ENCODE measurements at regions not wholly inside any gene's neighbourhood (a gene's known extent, or its start where the extent isn't known, plus 50 kb on each side); places are given as distances from the start of the nearest gene placed in this dataset.

DNA sequence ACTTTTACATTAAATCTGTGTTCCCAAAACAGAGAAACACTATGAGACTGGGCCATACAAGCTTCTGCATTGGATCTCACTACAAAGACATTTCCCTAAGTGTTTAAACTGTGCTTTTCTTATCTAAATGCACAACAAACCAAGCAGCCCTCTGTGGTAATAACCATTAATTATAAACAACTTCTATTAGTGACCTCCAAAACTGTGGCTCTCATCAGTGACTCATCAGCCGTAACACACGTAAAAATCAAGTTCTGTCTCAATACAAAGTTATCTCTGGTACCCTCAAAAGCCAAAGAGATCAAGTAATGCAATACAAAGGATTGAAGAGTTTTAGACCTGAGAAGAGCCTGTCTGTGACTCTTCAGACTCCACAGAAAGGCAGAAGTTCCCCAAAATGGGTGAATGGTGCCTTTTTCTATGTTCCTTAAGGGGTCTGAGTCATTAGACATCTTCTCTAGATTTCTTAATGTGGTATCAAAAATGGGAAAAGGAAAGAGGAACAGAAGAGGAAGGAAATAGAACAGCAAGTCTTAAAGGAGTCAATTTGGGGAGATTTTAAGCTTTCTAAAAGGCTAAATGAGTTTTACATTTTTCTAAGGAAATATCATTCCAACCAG is 189.8 kb upstream of the PPP1R2C start:
- Histone ChIP-seq H3K4me3 (no peak overlapping the region), H3K4me1 (ENCODE audit: low read depth) (no peaks in the 10 kb centered on the region), H3K9me3 (no peaks in the 10 kb centered on the region), H3K36me3 (ENCODE audit: low read depth) (no peaks in the 10 kb centered on the region)
- intact Hi-C loops (cut with DNase I, micrococcal nuclease): no loop called here
- TF ChIP-seq, protein P1, sequence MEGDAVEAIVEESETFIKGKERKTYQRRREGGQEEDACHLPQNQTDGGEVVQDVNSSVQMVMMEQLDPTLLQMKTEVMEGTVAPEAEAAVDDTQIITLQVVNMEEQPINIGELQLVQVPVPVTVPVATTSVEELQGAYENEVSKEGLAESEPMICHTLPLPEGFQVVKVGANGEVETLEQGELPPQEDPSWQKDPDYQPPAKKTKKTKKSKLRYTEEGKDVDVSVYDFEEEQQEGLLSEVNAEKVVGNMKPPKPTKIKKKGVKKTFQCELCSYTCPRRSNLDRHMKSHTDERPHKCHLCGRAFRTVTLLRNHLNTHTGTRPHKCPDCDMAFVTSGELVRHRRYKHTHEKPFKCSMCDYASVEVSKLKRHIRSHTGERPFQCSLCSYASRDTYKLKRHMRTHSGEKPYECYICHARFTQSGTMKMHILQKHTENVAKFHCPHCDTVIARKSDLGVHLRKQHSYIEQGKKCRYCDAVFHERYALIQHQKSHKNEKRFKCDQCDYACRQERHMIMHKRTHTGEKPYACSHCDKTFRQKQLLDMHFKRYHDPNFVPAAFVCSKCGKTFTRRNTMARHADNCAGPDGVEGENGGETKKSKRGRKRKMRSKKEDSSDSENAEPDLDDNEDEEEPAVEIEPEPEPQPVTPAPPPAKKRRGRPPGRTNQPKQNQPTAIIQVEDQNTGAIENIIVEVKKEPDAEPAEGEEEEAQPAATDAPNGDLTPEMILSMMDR (IDR thresholded peaks at IDR 0.05): no peak
- ATAC-seq (no peak), DNase-seq (no peak)

DNA sequence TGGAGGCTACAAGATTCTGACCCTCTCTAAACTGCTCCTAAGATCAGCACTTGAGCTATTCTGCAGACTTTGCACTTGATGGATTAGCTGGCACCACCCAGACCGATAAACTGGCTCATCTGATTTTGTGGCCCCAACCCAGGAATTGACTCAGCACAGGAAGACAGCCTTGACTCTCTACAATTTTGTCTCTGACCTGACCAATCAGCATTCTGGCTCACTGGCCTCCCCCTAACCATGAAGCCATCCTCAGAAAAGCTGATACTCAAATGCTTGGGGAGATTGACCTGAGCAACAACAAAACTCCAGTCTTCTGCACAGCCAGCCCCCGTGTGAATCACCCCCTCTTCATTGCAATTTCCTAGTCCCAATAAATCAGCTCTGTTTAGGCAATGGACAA is 195.4 kb upstream of the PPP1R2C start:
- Histone ChIP-seq H3K36me3 (ENCODE audit: low read depth) (no peaks in the 10 kb centered on the region), H3K4me1 (ENCODE audit: low read depth) (no peaks in the 10 kb centered on the region), H3K9me3 (no peaks in the 10 kb centered on the region), H3K4me3 (no peak overlapping the region)
- ATAC-seq: no peak
- no peak for DNase-seq
- TF ChIP-seq, protein P1 (IDR thresholded peaks at IDR 0.05): no peak
- intact Hi-C loops (cut with DNase I, micrococcal nuclease): no loop called here

DNA sequence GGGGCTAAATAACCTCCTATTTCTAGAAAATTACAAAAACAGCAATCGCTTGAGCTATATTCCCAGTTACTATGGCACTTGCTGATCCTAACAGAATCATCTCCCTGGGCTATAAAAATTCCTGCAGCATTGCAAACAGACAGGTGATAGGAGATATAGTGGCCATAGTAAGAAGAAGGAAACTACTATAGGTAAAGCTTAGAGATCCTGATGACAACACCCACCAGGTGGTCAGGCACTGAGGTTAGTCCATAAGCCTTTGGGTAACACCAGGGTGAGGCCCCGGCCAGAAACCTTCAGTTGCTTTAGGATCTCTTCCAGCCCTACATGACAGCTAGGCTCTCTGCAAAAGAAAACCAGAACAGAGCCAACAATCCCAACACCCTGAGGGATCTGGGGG is 197.9 kb upstream of the PPP1R2C start:
- H3K4me1 ChIP-seq (ENCODE audit: low read depth): no peaks in the 10 kb centered on the region
- ATAC-seq: peak; percentile 82
- intact Hi-C loops (cut with DNase I, micrococcal nuclease): no loop called here
- no peaks in the 10 kb centered on the region for H3K9me3 ChIP-seq
- no peak for DNase-seq
- H3K4me3 ChIP-seq: no peak overlapping the region
- TF ChIP-seq, protein P1 (IDR thresholded peaks at IDR 0.05): no peak
- H3K36me3 ChIP-seq (ENCODE audit: low read depth): no peaks in the 10 kb centered on the region

DNA sequence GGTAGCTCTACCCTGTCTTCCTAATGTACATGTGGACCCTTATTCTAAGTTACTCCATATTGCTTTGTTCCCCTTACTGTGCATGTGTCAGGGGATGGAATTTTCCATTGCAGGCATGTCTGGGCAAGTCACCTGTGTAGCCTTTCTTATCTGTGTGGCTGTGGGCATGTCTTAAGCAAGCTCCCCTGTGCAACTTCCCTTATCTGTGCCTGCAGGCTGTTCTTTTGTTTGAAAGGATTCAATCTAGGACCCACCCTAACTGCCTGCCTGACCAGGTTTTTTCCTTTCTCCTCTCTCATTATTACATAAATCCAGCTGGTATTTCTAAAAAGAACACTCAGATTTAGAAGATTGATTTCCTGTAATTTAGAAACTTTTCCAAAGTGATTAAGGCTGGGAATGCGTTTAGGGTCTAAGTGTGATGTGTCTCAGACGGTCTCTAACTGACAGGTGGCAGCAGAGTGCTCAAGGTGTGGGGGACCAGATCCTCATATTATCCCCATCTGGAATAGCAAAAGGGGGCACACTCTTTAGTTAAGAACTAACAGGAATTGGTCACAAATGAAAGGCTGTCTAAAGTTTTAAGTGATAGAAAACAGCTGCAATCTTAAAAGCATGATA is 198.9 kb upstream of the PPP1R2C start:
- H3K4me1 ChIP-seq (ENCODE audit: low read depth): no peaks in the 10 kb centered on the region
- peak in 1 of 3 donors; percentile 38 for DNase-seq
- no peaks in the 10 kb centered on the region for H3K36me3 ChIP-seq (ENCODE audit: low read depth)
- no peaks in the 10 kb centered on the region for H3K9me3 ChIP-seq
- intact Hi-C loops (cut with DNase I, micrococcal nuclease): no loop called here
- peak; percentile 52 for ATAC-seq
- H3K4me3 ChIP-seq: no peak overlapping the region
- TF ChIP-seq, protein P1 (IDR thresholded peaks at IDR 0.05): no peak

DNA sequence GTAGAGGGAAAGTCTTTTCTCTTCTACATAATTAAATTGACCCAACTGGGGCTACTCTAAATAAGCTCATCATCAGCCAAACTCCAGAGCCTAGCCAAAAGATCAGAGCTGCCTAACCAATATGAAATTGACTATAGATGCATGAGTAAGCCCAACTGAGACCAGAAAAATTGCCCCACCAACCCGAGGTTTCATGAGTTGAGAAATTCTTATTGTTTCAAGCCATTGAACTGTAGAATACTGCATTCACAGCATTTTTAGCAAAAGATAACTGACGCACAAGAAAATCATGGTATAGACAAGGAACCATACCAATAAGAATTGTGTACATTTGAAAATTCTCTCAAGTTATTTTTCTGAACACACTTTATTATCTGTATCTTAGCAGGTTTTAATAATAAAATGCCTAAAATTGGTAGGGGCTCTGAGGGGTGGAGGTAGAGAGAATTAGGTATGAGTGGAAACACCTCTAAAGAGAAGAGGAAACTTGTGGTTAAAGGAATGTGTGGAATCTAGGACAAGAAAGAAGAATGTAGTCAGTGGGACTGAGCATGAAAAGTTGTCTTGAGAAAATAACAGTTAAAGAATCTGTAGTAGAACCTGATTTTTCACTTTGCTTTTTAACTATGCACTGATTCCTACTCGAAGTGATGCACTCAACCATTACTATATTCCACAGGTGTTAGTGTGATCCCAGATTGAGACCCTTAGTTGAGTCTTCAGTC is 200.9 kb upstream of the PPP1R2C start:
- intact Hi-C loops (cut with DNase I, micrococcal nuclease): no loop called here
- ATAC-seq: no peak

More for the DNA sequence above, 200.9 kb upstream of the PPP1R2C start:
- H3K36me3 ChIP-seq (ENCODE audit: low read depth): no peaks in the 10 kb centered on the region
- no peak for DNase-seq
- no peak overlapping the region for H3K4me3 ChIP-seq
- H3K4me1 ChIP-seq (ENCODE audit: low read depth): no peaks in the 10 kb centered on the region
- TF ChIP-seq, protein P1 (IDR thresholded peaks at IDR 0.05): no peak
- no peaks in the 10 kb centered on the region for H3K9me3 ChIP-seq

Measured in mucosa of descending colon (tissue), 3 donors.